PC-9 (cell line): ENCODE measurements at regions not wholly inside any gene's neighbourhood (a gene's known extent, or its start where the extent isn't known, plus 50 kb on each side); places are given as distances from the start of the nearest gene placed in this dataset.

Experiments used
- BruUV-seq: library from RNA; stranded (reverse); fragments of 400-500 nt; replicated peaks from 2 replicates; lab custom pipeline; 2021; lab: Mats Ljungman, UMichigan
- CTCF ChIA-PET: fragments of 300-600 bp; sonication (Branson Sonifier 250); formaldehyde crosslinking; loops from one replicate; lab custom pipeline; 2022; ENCODE audit warnings: antibody characterized with exemption; lab: Charles Lee
- POLR2A ChIA-PET: fragments of 300-600 bp; sonication (Branson Sonifier 250); formaldehyde crosslinking; loops from one replicate; lab custom pipeline; 2022; ENCODE audit warnings: antibody characterized with exemption; ENCODE audit not compliant: unreplicated experiment; lab: Charles Lee
- DNase-seq, 2 experiments: peaks; one replicate each; pipeline versions ENCODE4 v3.0.0 to v3.0.0-alpha.2; 2015 to 2022; ENCODE audit warnings: mixed read lengths in 1 of 2
- H2AFZ ChIP-seq: fragments of 200-600 bp; sonication (generic); 2 replicates; pipeline ENCODE4 v1.8.1; 2017; ENCODE audit warnings: antibody characterized with exemption
- H3F3A ChIP-seq: fragments of 200-600 bp; sonication (generic); 2 replicates; pipeline ENCODE4 v1.8.1; 2017; ENCODE audit warnings: antibody characterized with exemption, mild to moderate bottlenecking, low read depth; ENCODE audit not compliant: insufficient read depth
- H3K27ac ChIP-seq: fragments of 200-600 bp; sonication (generic); 2 replicates; pipeline ENCODE4 v1.6.1; 2016; ENCODE audit warnings: mixed run types
- H3K27me3 ChIP-seq: fragments of 200-600 bp; sonication (generic); 2 replicates; pipeline ENCODE4 v1.6.1; 2016; ENCODE audit warnings: low read depth, mixed run types; ENCODE audit not compliant: insufficient read depth
- H3K36me3 ChIP-seq: fragments of 200-600 bp; sonication (generic); 2 replicates; pipeline ENCODE4 v1.6.1; 2016; ENCODE audit warnings: low read depth, mixed run types
- H3K4me1 ChIP-seq: fragments of 200-600 bp; sonication (generic); replicated peaks from 2 replicates; pipeline ENCODE4 v1.6.1; 2016; ENCODE audit warnings: mixed run types; ENCODE audit not compliant: insufficient read depth
- H3K4me2 ChIP-seq: fragments of 200-600 bp; sonication (generic); 2 replicates; pipeline ENCODE4 v1.6.1; 2017; ENCODE audit warnings: mixed run types
- H3K4me3 ChIP-seq: fragments of 200-600 bp; sonication (generic); 2 replicates; pipeline ENCODE4 v1.6.1; 2016; ENCODE audit warnings: mixed run types
- H3K79me2 ChIP-seq: fragments of 200-600 bp; sonication (generic); 2 replicates; pipeline ENCODE4 v1.6.1; 2017; ENCODE audit warnings: low read depth, mixed run types
- H3K9me2 ChIP-seq: fragments of 200-600 bp; sonication (generic); 2 replicates; pipeline ENCODE4 v1.8.1; 2017; ENCODE audit warnings: mild to moderate bottlenecking; ENCODE audit not compliant: insufficient read depth
- H3K9me3 ChIP-seq: fragments of 200-600 bp; sonication (generic); 2 replicates; pipeline ENCODE4 v1.8.1; 2016; ENCODE audit warnings: low read depth; ENCODE audit not compliant: insufficient read depth
- H4K20me1 ChIP-seq: fragments of 200-600 bp; sonication (generic); 2 replicates; pipeline ENCODE4 v1.8.1; 2017; ENCODE audit not compliant: insufficient read depth
- EZH2 ChIP-seq: fragments of 200-600 bp; sonication (generic); IDR thresholded peaks from 2 replicates; pipeline ENCODE4 v1.8.0; 2017; ENCODE audit warnings: antibody characterized with exemption, low read depth
- intact Hi-C: fragments of 100-400 bp; cut with micrococcal nuclease; formaldehyde crosslinking; loops from one replicate; pipeline ENCODE4 v1.10.0; 2022; ENCODE audit not compliant: unreplicated experiment
- TF ChIP-seq, protein P1 (sequence below): fragments of 200-600 bp; sonication (generic); conservative IDR thresholded peaks from 2 replicates; pipeline ENCODE4 v1.6.1; 2017; ENCODE audit warnings: mixed run types, antibody characterized with exemption, mild to moderate bottlenecking, moderate library complexity

DNA sequence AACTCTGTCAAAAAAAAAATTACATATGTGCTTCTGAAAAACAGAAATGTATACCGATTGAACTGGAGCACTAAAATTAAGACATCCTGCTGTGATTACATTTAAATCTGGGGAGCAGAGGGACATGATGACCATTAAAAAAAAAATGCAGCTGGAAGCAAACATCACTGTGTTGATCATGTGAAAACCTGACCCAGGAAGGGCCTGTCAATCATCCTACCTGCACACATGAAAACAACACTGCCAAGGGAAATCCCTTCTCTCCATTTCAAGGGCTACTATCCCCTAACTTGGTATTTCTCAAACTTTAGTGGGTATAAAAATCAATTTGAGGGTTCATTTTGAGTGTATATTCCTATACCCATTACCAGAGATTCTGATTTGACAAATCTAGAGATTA, 719.9 kb upstream of the CBLB start:
- H3K4me2 ChIP-seq = no peak overlapping the region
- TF ChIP-seq EZH2 = no peak
- TF ChIP-seq, protein P1, sequence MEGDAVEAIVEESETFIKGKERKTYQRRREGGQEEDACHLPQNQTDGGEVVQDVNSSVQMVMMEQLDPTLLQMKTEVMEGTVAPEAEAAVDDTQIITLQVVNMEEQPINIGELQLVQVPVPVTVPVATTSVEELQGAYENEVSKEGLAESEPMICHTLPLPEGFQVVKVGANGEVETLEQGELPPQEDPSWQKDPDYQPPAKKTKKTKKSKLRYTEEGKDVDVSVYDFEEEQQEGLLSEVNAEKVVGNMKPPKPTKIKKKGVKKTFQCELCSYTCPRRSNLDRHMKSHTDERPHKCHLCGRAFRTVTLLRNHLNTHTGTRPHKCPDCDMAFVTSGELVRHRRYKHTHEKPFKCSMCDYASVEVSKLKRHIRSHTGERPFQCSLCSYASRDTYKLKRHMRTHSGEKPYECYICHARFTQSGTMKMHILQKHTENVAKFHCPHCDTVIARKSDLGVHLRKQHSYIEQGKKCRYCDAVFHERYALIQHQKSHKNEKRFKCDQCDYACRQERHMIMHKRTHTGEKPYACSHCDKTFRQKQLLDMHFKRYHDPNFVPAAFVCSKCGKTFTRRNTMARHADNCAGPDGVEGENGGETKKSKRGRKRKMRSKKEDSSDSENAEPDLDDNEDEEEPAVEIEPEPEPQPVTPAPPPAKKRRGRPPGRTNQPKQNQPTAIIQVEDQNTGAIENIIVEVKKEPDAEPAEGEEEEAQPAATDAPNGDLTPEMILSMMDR = no peak

GRCh38 chr3:106589311-106589942, 720.6 kb upstream of the CBLB start:
- no peaks in the 10 kb centered on the region for H4K20me1 ChIP-seq
- no peak overlapping the region for H3K27ac ChIP-seq
- H3K9me3 ChIP-seq = 0 out of 2 replicates have a peak, but pooled peaks cover 6% of the 10 kb centered on the region
- H2AFZ ChIP-seq = no peak overlapping the region
- no peaks in the 10 kb centered on the region for H3K36me3 ChIP-seq
- no peaks in the 10 kb centered on the region for H3K4me1 ChIP-seq
- no TSS peak for BruUV-seq
- no peak for DNase-seq
- intact Hi-C loops = no loop called here
- H3K4me3 ChIP-seq = no peak overlapping the region
- H3K4me2 ChIP-seq = no peak overlapping the region
- H3K9me2 ChIP-seq = no peaks in the 10 kb centered on the region; the same call in 1 of the 2 replicates
- CTCF ChIA-PET = no interaction called here
- no peaks in the 10 kb centered on the region for H3K27me3 ChIP-seq
- TF ChIP-seq, protein P1 = no peak
- POLR2A ChIA-PET = no interaction called here
- no peaks in the 10 kb centered on the region for H3F3A ChIP-seq
- H3K79me2 ChIP-seq = no peaks in the 10 kb centered on the region

More for the DNA sequence above, 719.9 kb upstream of the CBLB start:
- Histone ChIP-seq H3F3A (no peaks in the 10 kb centered on the region), H3K27me3 (no peaks in the 10 kb centered on the region), H3K4me1 (no peaks in the 10 kb centered on the region), H3K9me3 (0 out of 2 replicates have a peak, but pooled peaks cover 6% of the 10 kb centered on the region), H3K36me3 (no peaks in the 10 kb centered on the region), H3K79me2 (no peaks in the 10 kb centered on the region), H3K4me3 (no peak overlapping the region), H3K9me2 (no peaks in the 10 kb centered on the region; the same call in 1 of the 2 replicates), H2AFZ (no peak overlapping the region), H4K20me1 (no peaks in the 10 kb centered on the region), H3K27ac (no peak overlapping the region)
- no TSS peak for BruUV-seq
- ChIA-PET CTCF (no interaction called here), POLR2A (no interaction called here)
- DNase-seq = no peak
- intact Hi-C loops = no loop called here

GRCh38 chr3:106590216-106590615, 721.4 kb upstream of the CBLB start:
- Histone ChIP-seq H3K36me3 (no peaks in the 10 kb centered on the region), H3K79me2 (no peaks in the 10 kb centered on the region), H3K4me1 (no peaks in the 10 kb centered on the region), H4K20me1 (no peaks in the 10 kb centered on the region), H3K4me2 (no peak overlapping the region), H3K9me3 (0 out of 2 replicates have a peak, but pooled peaks cover 6% of the 10 kb centered on the region), H3K4me3 (no peak overlapping the region), H3K27ac (no peak overlapping the region), H2AFZ (no peak overlapping the region; the same call in 1 of the 2 replicates), H3F3A (no peaks in the 10 kb centered on the region), H3K27me3 (no peaks in the 10 kb centered on the region), H3K9me2 (no peaks in the 10 kb centered on the region; the same call in 1 of the 2 replicates)
- DNase-seq = no peak
- CTCF ChIA-PET = no interaction called here
- intact Hi-C loops = no loop called here
- no TSS peak for BruUV-seq
- TF ChIP-seq EZH2 = no peak
- TF ChIP-seq, protein P1 = no peak
- POLR2A ChIA-PET = no interaction called here
